Neural cell (in vitro differentiated cells): ENCODE measurements at regions not wholly inside any gene's neighbourhood (a gene's known extent, or its start where the extent isn't known, plus 50 kb on each side); places are given as distances from the start of the nearest gene placed in this dataset.

Experiments
- CTCF ChIP-seq: fragments of 450-650 bp; IDR thresholded peaks from 2 replicates; pipeline ENCODE4 v1.5.1; 2014; ENCODE audit warnings: antibody characterized with exemption, mild to moderate bottlenecking, moderate library complexity; ENCODE audit not compliant: poor library complexity, severe bottlenecking
- EP300 ChIP-seq: fragments of 450-650 bp; conservative IDR thresholded peaks from 2 replicates; pipeline ENCODE4 v1.6.1; 2014; ENCODE audit warnings: antibody characterized with exemption, mild to moderate bottlenecking, moderate library complexity; ENCODE audit not compliant: poor library complexity, severe bottlenecking
- EZH2 ChIP-seq: fragments of 200-600, 300-800 bp; shearing (Covaris generic), sonication (generic); IDR thresholded peaks from 2 replicates; pipeline ENCODE4 v1.6.1; 2014; ENCODE audit warnings: antibody characterized with exemption, low read length, borderline replicate concordance, mild to moderate bottlenecking; ENCODE audit not compliant: insufficient read depth, poor library complexity, severe bottlenecking
- MXI1 ChIP-seq: fragments of 450-650 bp; conservative IDR thresholded peaks from 2 replicates; pipeline ENCODE4 v1.6.1; 2014; ENCODE audit warnings: antibody characterized with exemption, mild to moderate bottlenecking; ENCODE audit not compliant: poor library complexity, severe bottlenecking
- POLR2AphosphoS5 ChIP-seq: IDR thresholded peaks from 2 replicates; pipeline ENCODE4 v1.6.1; 2012
- RAD21 ChIP-seq: fragments of 450-650 bp; conservative IDR thresholded peaks from 2 replicates; pipeline ENCODE4 v1.6.1; 2014; ENCODE audit warnings: antibody characterized with exemption, mild to moderate bottlenecking, moderate library complexity
- REST ChIP-seq: IDR thresholded peaks from 2 replicates; pipeline ENCODE4 v1.6.1; 2012; ENCODE audit warnings: borderline replicate concordance
- SMC3 ChIP-seq: fragments of 450-650 bp; conservative IDR thresholded peaks from 2 replicates; pipeline ENCODE4 v1.6.1; 2014; ENCODE audit warnings: antibody characterized with exemption, mild to moderate bottlenecking, moderate library complexity; ENCODE audit not compliant: poor library complexity
- TAF1 ChIP-seq: IDR thresholded peaks from 2 replicates; pipeline ENCODE4 v1.6.1; 2012; ENCODE audit warnings: low read depth

GRCh38 chr5:111016801-111017200, 54.7 kb upstream of the TSLP start:
- no peak for TF ChIP-seq CTCF
- no peak for TF ChIP-seq EZH2
- TF ChIP-seq POLR2AphosphoS5: no peak
- no peak for TF ChIP-seq REST
- TF ChIP-seq MXI1: no peak
- TF ChIP-seq SMC3: no peak
- no peak for TF ChIP-seq EP300
- no peak for TF ChIP-seq TAF1
- TF ChIP-seq RAD21: no peak
